ENCODE measurements at regions not wholly inside any gene's neighbourhood (a gene's known extent, or its start where the extent isn't known, plus 50 kb on each side); places are given as distances from the start of the nearest gene placed in this dataset.

DNA sequence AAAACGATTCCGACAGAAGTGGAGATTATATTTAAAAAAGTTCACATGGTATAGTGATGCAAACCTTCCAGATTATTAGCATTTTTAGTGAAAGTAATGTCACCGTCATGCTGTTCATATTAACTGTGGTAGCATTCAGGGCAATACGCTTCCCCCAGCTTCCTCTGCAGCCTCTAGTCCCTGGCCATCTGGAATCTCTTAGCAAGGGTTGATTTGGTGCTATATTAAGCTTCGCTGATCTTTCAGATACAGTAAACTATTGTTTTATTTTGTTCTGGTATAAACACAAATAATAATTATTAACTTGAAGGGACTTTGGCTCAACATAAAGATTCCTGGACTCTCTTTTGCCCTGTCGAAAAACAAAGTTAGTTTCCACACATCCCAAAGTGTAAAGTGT lies 1080.5 kb upstream of the TENM3 start:
- Mint-ChIP-seq H3K4me1 (ENCODE audit: unreplicated experiment) (no peaks in the 10 kb centered on the region), H3K27ac (ENCODE audit: unreplicated experiment) (no peak overlapping the region), H3K27me3 (ENCODE audit: unreplicated experiment) (peaks cover 2% of the 10 kb centered on the region), H3K9me3 (ENCODE audit: unreplicated experiment) (no peaks in the 10 kb centered on the region), H3K4me3 (ENCODE audit: unreplicated experiment) (no peak overlapping the region), H3K36me3 (ENCODE audit: low read depth, unreplicated experiment) (no peaks in the 10 kb centered on the region)
- DNase-seq (ENCODE audit: low spot score) = no peak
- TF ChIP-seq, protein P1, sequence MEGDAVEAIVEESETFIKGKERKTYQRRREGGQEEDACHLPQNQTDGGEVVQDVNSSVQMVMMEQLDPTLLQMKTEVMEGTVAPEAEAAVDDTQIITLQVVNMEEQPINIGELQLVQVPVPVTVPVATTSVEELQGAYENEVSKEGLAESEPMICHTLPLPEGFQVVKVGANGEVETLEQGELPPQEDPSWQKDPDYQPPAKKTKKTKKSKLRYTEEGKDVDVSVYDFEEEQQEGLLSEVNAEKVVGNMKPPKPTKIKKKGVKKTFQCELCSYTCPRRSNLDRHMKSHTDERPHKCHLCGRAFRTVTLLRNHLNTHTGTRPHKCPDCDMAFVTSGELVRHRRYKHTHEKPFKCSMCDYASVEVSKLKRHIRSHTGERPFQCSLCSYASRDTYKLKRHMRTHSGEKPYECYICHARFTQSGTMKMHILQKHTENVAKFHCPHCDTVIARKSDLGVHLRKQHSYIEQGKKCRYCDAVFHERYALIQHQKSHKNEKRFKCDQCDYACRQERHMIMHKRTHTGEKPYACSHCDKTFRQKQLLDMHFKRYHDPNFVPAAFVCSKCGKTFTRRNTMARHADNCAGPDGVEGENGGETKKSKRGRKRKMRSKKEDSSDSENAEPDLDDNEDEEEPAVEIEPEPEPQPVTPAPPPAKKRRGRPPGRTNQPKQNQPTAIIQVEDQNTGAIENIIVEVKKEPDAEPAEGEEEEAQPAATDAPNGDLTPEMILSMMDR (IDR thresholded peaks at IDR 0.05; ENCODE audit: unreplicated experiment) = no peak

DNA sequence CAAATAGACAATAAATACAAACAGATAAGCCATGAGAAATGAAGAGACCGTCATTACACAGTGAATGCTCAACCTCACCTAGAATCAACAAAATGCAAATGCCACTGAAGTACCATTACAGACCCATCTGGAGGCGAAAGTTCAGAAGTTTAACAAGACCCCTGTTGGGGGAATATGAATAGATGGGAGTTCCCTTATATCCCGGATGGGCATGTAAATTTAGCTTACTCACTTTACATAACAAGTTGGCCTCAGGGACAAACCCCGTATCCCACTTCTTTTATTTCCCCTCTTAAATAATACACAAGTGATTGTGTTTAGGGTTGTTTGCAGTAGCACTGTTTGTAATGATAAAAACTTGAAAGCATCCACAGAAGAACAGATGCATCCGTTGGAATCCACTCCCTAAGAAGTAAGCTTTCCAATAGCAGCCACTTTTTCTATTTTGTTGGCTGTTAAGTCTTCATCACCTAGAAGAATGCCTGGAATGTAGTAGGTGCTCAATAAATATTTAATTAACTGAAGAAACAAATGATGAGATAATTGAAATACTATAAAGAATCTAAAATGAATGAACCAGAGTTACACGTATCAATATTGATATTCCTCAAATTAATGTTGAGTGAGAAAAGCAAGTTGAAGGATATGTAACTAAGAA lies 1076.3 kb upstream of the TENM3 start:
- H3K4me3 Mint-ChIP-seq (ENCODE audit: unreplicated experiment) = no peak overlapping the region
- H3K27ac Mint-ChIP-seq (ENCODE audit: unreplicated experiment) = no peak overlapping the region
- TF ChIP-seq, protein P1 (IDR thresholded peaks at IDR 0.05; ENCODE audit: unreplicated experiment) = no peak
- H3K9me3 Mint-ChIP-seq (ENCODE audit: unreplicated experiment) = no peaks in the 10 kb centered on the region
- H3K4me1 Mint-ChIP-seq (ENCODE audit: unreplicated experiment) = no peaks in the 10 kb centered on the region
- H3K36me3 Mint-ChIP-seq (ENCODE audit: low read depth, unreplicated experiment) = no peaks in the 10 kb centered on the region
- no peaks in the 10 kb centered on the region for H3K27me3 Mint-ChIP-seq (ENCODE audit: unreplicated experiment)
- DNase-seq (ENCODE audit: low spot score) = no peak

GRCh38 chr4:181168011-181168805 lies 1075.0 kb upstream of the TENM3 start:
- H3K9me3 Mint-ChIP-seq (ENCODE audit: unreplicated experiment) = no peaks in the 10 kb centered on the region

GRCh38 chr4:181173046-181173445 lies 1070.2 kb upstream of the TENM3 start:
- Mint-ChIP-seq H3K27ac (ENCODE audit: unreplicated experiment) (no peak overlapping the region), H3K4me3 (ENCODE audit: unreplicated experiment) (no peak overlapping the region), H3K9me3 (ENCODE audit: unreplicated experiment) (no peaks in the 10 kb centered on the region), H3K36me3 (ENCODE audit: low read depth, unreplicated experiment) (no peaks in the 10 kb centered on the region), H3K4me1 (ENCODE audit: unreplicated experiment) (no peaks in the 10 kb centered on the region), H3K27me3 (ENCODE audit: unreplicated experiment) (no peaks in the 10 kb centered on the region)
- TF ChIP-seq, protein P1 (IDR thresholded peaks at IDR 0.05; ENCODE audit: unreplicated experiment) = no peak
- DNase-seq (ENCODE audit: low spot score) = no peak

More at GRCh38 chr4:181168011-181168805, 1075.0 kb upstream of the TENM3 start:
- Mint-ChIP-seq H3K4me1 (ENCODE audit: unreplicated experiment) (no peaks in the 10 kb centered on the region), H3K36me3 (ENCODE audit: low read depth, unreplicated experiment) (no peaks in the 10 kb centered on the region), H3K4me3 (ENCODE audit: unreplicated experiment) (no peak overlapping the region), H3K27me3 (ENCODE audit: unreplicated experiment) (no peaks in the 10 kb centered on the region), H3K27ac (ENCODE audit: unreplicated experiment) (no peak overlapping the region)
- DNase-seq (ENCODE audit: low spot score) = no peak
- TF ChIP-seq, protein P1 (IDR thresholded peaks at IDR 0.05; ENCODE audit: unreplicated experiment) = no peak

DNA sequence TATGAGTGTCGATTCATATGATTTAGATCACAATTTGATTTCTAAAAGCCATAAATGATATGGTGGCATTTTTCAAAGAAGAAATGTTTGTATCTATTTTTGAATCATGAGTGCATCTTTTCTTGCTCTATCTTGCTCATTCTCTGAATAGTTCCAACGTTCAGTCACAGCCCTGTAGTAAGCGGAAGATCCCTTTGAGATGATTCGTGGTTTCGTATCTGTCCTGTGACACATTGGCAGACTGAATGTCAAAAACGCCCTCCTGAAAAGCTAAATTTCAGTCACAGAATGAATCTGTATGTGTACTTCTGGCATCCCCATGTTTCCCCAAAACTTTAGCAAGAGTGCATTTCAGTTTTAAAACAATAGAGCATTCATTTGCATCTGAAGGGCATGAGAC lies 1066.9 kb upstream of the TENM3 start:
- Mint-ChIP-seq H3K27ac (ENCODE audit: unreplicated experiment) (no peak overlapping the region), H3K36me3 (ENCODE audit: low read depth, unreplicated experiment) (no peaks in the 10 kb centered on the region), H3K4me3 (ENCODE audit: unreplicated experiment) (no peak overlapping the region), H3K27me3 (ENCODE audit: unreplicated experiment) (no peaks in the 10 kb centered on the region), H3K9me3 (ENCODE audit: unreplicated experiment) (no peaks in the 10 kb centered on the region), H3K4me1 (ENCODE audit: unreplicated experiment) (no peaks in the 10 kb centered on the region)
- DNase-seq (ENCODE audit: low spot score) = no peak
- TF ChIP-seq, protein P1 (IDR thresholded peaks at IDR 0.05; ENCODE audit: unreplicated experiment) = no peak

Measured in endothelial cell (in vitro differentiated cells).